ENCODE measurements at regions not wholly inside any gene's neighbourhood (a gene's known extent, or its start where the extent isn't known, plus 50 kb on each side); places are given as distances from the start of the nearest gene placed in this dataset.

- TF ChIP-seq CTCF (IDR thresholded peaks at IDR 0.05; ENCODE audit: control extremely low read depth in 1 of 3, insufficient read depth in 1 of 3, low read depth in 1 of 3, low read length in 3 of 3) = no peak
- TF ChIP-seq EGR1 (IDR thresholded peaks at IDR 0.05; ENCODE audit: borderline replicate concordance, low read depth, low read length) = no peak
- no peak for TF ChIP-seq USF2 (IDR thresholded peaks at IDR 0.05; ENCODE audit: low read length)
- TF ChIP-seq POLR2A (IDR thresholded peaks at IDR 0.05; ENCODE audit: control extremely low read depth in 1 of 2, low read depth in 2 of 2, low read length in 2 of 2) = no peak
- no peak for TF ChIP-seq POLR2AphosphoS5 (IDR thresholded peaks at IDR 0.05; ENCODE audit: low read depth, low read length)
- TF ChIP-seq GTF2F1 (IDR thresholded peaks at IDR 0.05; ENCODE audit: borderline replicate concordance, low read depth, low read length) = no peak
These were observed 164.7 kb upstream of the CHD6 start for GRCh38 chr20:41782730-41783406.

All from H1 (cell line).